K562 (cell line): ENCODE measurements at regions not wholly inside any gene's neighbourhood (a gene's known extent, or its start where the extent isn't known, plus 50 kb on each side); places are given as distances from the start of the nearest gene placed in this dataset.

Experiments
- ATAC-seq: fragments of 200-7000 bp; cut with Tn5 transposase; 3 replicates; pipeline ENCODE4 v1.9.1; 2020; ENCODE audit warnings: moderate library complexity
- BruUV-seq: library from RNA; stranded (reverse); fragments of 400-500 nt; replicated peaks from 2 replicates; lab custom pipeline; 2021; lab: Mats Ljungman, UMichigan
- CTCF ChIA-PET: fragments of 300-600 bp; formaldehyde crosslinking; extraction: SDS; loops from one replicate; lab custom pipeline; 2021; ENCODE audit warnings: low intra/inter-chr PET ratio; lab: Yijun Ruan, JAX
- POLR2A ChIA-PET: fragments of 300-600, 350-650 bp; sonication (Branson Sonifier 250); formaldehyde crosslinking; extraction: SDS; loops from one replicate; lab custom pipeline; 2021; ENCODE audit warnings: antibody characterized with exemption, inconsistent platforms; lab: Yijun Ruan, JAX
- DNase-seq, 4 experiments: peaks; one replicate each; pipeline versions ENCODE4 v3.0.0 to v3.0.0-alpha.2; 2011 to 2018; ENCODE audit warnings: low spot score in 3 of 4, mixed read lengths in 3 of 4; ENCODE audit errors: extremely low read depth in 1 of 4
- FAIRE-seq: peaks from 2 replicates; lab custom pipeline; 2011; peaks lifted over from hg19 to GRCh38; lab: Jason Lieb, UNC
- H2AFZ ChIP-seq: 2 replicates; pipeline ENCODE4 v1.6.0; 2011; ENCODE audit warnings: low read depth, low read length, control low read depth, inconsistent platforms
- H3K27ac ChIP-seq: fragments of 200-600 bp; 3 replicates; pipeline ENCODE4 v1.8.0; 2011; ENCODE audit warnings: low read depth, mild to moderate bottlenecking, control low read depth, inconsistent platforms, low read length, moderate library complexity, mixed read lengths; ENCODE audit errors: extremely low read depth
- H3K27me3 ChIP-seq, 2 experiments: fragments of 300-600 bp in 1 of 2; 2 replicates in 1 of 2; 3 replicates in 1 of 2; pipeline versions ENCODE4 v1.6.0 to v1.8.0; 2011; ENCODE audit warnings: inconsistent platforms in 2 of 2, low read length in 2 of 2, mild to moderate bottlenecking in 1 of 2, mixed read lengths in 1 of 2, moderate library complexity in 1 of 2; ENCODE audit not compliant: control insufficient read depth in 2 of 2, insufficient read depth in 2 of 2
- H3K36me3 ChIP-seq: fragments of 300-600 bp; 3 replicates; pipeline ENCODE4 v1.8.0; 2011; ENCODE audit warnings: mild to moderate bottlenecking, low read length, inconsistent platforms; ENCODE audit not compliant: control insufficient read depth, insufficient read depth
- H3K4me1 ChIP-seq, 2 experiments: fragments of 200-600 bp in 1 of 2; replicated peaks in 1 of 2; 2 replicates in 1 of 2; 3 replicates in 1 of 2; pipeline versions ENCODE4 v1.5.1 to v1.8.0; 2011; ENCODE audit warnings: inconsistent platforms in 2 of 2, low read length in 2 of 2, mild to moderate bottlenecking in 1 of 2, mixed read lengths in 1 of 2, moderate library complexity in 1 of 2; ENCODE audit not compliant: control insufficient read depth in 2 of 2, insufficient read depth in 2 of 2
- H3K4me2 ChIP-seq: 2 replicates; pipeline ENCODE4 v1.6.1; 2011; ENCODE audit warnings: low read length, control low read depth, inconsistent platforms, mixed read lengths; ENCODE audit not compliant: insufficient read depth
- H3K4me3 ChIP-seq: fragments of 200-600 bp; sonication (generic), shearing (Covaris generic); 2 replicates; pipeline ENCODE4 v1.5.1; 2016; ENCODE audit warnings: control low read depth, inconsistent platforms
- H3K79me2 ChIP-seq: fragments of 200-600 bp; 3 replicates; pipeline ENCODE4 v1.8.0; 2011; ENCODE audit warnings: low read length, inconsistent platforms; ENCODE audit not compliant: control insufficient read depth, insufficient read depth
- H3K9ac ChIP-seq, 2 experiments: 2 replicates each; pipeline versions ENCODE4 v1.6.0 to v1.6.1; 2011; ENCODE audit warnings: low read depth in 2 of 2, low read length in 2 of 2, control low read depth in 1 of 2, inconsistent platforms in 1 of 2, mild to moderate bottlenecking in 1 of 2, mixed read lengths in 1 of 2; ENCODE audit not compliant: insufficient read depth in 1 of 2
- H3K9me1 ChIP-seq: one replicate; pipeline ENCODE4 v1.6.0; 2011; ENCODE audit warnings: inconsistent platforms, mild to moderate bottlenecking, low read length, moderate library complexity; ENCODE audit not compliant: control insufficient read depth, insufficient read depth
- H3K9me3 ChIP-seq: replicated peaks from 2 replicates; pipeline ENCODE4 v1.5.1; 2011; ENCODE audit warnings: low read depth, low read length, inconsistent platforms; ENCODE audit not compliant: control insufficient read depth, insufficient read depth
- H4K20me1 ChIP-seq: replicated peaks from 2 replicates; pipeline ENCODE4 v1.6.1; 2011; ENCODE audit warnings: low read length, inconsistent platforms, mixed read lengths; ENCODE audit not compliant: control insufficient read depth, insufficient read depth
- BCLAF1 ChIP-seq, 2 experiments: fragments of 450-650 bp in 1 of 2; IDR thresholded peaks; 2 replicates each; pipeline ENCODE4 v1.6.1; 2011 to 2017; ENCODE audit warnings: low read depth in 2 of 2, antibody characterized with exemption in 1 of 2, borderline replicate concordance in 1 of 2, low read length in 1 of 2, mild to moderate bottlenecking in 1 of 2, mixed read lengths in 1 of 2; ENCODE audit not compliant: control insufficient read depth in 1 of 2
- BRF1 ChIP-seq: IDR thresholded peaks from 3 replicates; pipeline ENCODE4 v1.6.1; 2011; ENCODE audit warnings: borderline replicate concordance, mild to moderate bottlenecking; ENCODE audit not compliant: insufficient read length; ENCODE audit errors: extremely low read depth
- GTF2B ChIP-seq: IDR thresholded peaks from 2 replicates; pipeline ENCODE4 v1.6.1; 2011; ENCODE audit not compliant: insufficient read length; ENCODE audit errors: extremely low read depth
- JUN ChIP-seq, 2 experiments: sonication (generic) in 1 of 2; formaldehyde crosslinking in 1 of 2; IDR thresholded peaks; 2 replicates each; pipeline versions ENCODE4 v1.6.1 to v1.8.0; 2012 to 2022; ENCODE audit warnings: borderline replicate concordance in 2 of 2, mild to moderate bottlenecking in 2 of 2, improper control_type of control experiment in 1 of 2, low read depth in 1 of 2, low read length in 1 of 2, missing genetic modification reagents in 1 of 2
- MED1 ChIP-seq: sonication (generic); formaldehyde crosslinking; IDR thresholded peaks from 2 replicates; pipeline ENCODE4 v1.8.1; 2023; ENCODE audit warnings: missing genetic modification reagents, borderline replicate concordance
- POLR3G ChIP-seq: IDR thresholded peaks from 2 replicates; pipeline ENCODE4 v1.6.1; 2011; ENCODE audit not compliant: insufficient read length, insufficient replicate concordance; ENCODE audit errors: extremely low read depth
- RFX1 ChIP-seq: fragments of 450-650 bp; IDR thresholded peaks from 2 replicates; pipeline ENCODE4 v1.6.1; 2016; ENCODE audit warnings: mild to moderate bottlenecking, moderate library complexity
- RNF2 ChIP-seq: sonication (generic); IDR thresholded peaks from 2 replicates; pipeline ENCODE4 v1.6.1; 2016
- SAFB2 ChIP-seq: fragments of 200-400 bp; formaldehyde crosslinking; IDR thresholded peaks from 2 replicates; pipeline ENCODE4 v1.6.1; 2018; ENCODE audit warnings: borderline replicate concordance, low read length, low read depth, moderate library complexity; ENCODE audit not compliant: severe bottlenecking
- SMARCA5 ChIP-seq: fragments of 450-650 bp; IDR thresholded peaks from 2 replicates; pipeline ENCODE4 v1.6.1; 2016
- TCF15 ChIP-seq: fragments of 250-450 bp; sonication (Bioruptor Pico); IDR thresholded peaks from 2 replicates; pipeline ENCODE4 v1.8.0; 2022; ENCODE audit warnings: moderate library complexity, mild to moderate bottlenecking, inconsistent platforms
- ZNF263 ChIP-seq: sonication (generic); formaldehyde crosslinking; IDR thresholded peaks from 2 replicates; pipeline ENCODE4 v1.8.0; 2022; ENCODE audit warnings: mild to moderate bottlenecking, missing genetic modification reagents, borderline replicate concordance
- ZNF583 ChIP-seq: fragments of 250-450 bp; sonication (Bioruptor Pico); IDR thresholded peaks from 2 replicates; pipeline ENCODE4 v1.4.0; 2020
- WGBS: fragments of 100-300 bp; shearing (Covaris generic); methylation state at CpG from one replicate; pipeline ENCODE4 v1.1.6; 2016; ENCODE audit warnings: low coverage, mixed read lengths; ENCODE audit not compliant: insufficient coverage; ENCODE audit errors: missing lambda C conversion rate; 5-methylcytosine and 5-hydroxymethylcytosine counted together
- in situ Hi-C: fragments of 300-500 bp; cut with MboI; formaldehyde crosslinking; loops from 4 replicates; pipeline ENCODE4 v1.15.0; 2018; ENCODE audit warnings: inconsistent platforms, mixed read lengths
- intact Hi-C: fragments of 100-400 bp; cut with micrococcal nuclease; formaldehyde crosslinking; loops from 2 replicates; pipeline ENCODE4 v1.14.2; 2022

- CTCF ChIA-PET, result interaction anchor here (0.6 kb wide), 1 partner anchor 906 kb away, joined by 3 read pairs; no protein-coding TSS in a partner anchor
- DNase-seq (no peak), FAIRE-seq (no peak), ATAC-seq (no peak)
- Histone ChIP-seq H3K9ac (no peak overlapping the region), H3K27me3 (no peaks in the 10 kb centered on the region), H2AFZ (no peak overlapping the region), H3K4me3 (no peak overlapping the region), H3K9me1 (no peaks in the 10 kb centered on the region), H3K36me3 (no peaks in the 10 kb centered on the region), H3K27ac (no peak overlapping the region), H3K79me2 (no peaks in the 10 kb centered on the region), H3K4me2 (no peak overlapping the region), H4K20me1 (no peaks in the 10 kb centered on the region), H3K4me1 (no peaks in the 10 kb centered on the region), H3K9me3 (no peaks in the 10 kb centered on the region)
- POLR2A ChIA-PET, result no interaction called here
- in situ Hi-C loops (no loop called here), intact Hi-C loops (no loop called here)
- no TSS peak for BruUV-seq
- TF ChIP-seq ZNF583 (CRISPR knock-in tag) (no peak), POLR3G (no peak), SAFB2 (no peak), RNF2 (no peak), GTF2B (no peak), TCF15 (CRISPR knock-in tag) (no peak), MED1 (CRISPR knock-in tag) (no peak), SMARCA5 (no peak), JUN (IDR thresholded peaks at IDR 0.05; ENCODE audit: borderline replicate concordance, low read depth, low read length) (no peak), JUN (CRISPR knock-in tag; IDR thresholded peaks at IDR 0.05; ENCODE audit: borderline replicate concordance) (no peak), BCLAF1 (IDR thresholded peaks at IDR 0.05; ENCODE audit: borderline replicate concordance in 1 of 2, control insufficient read depth in 1 of 2, low read depth in 2 of 2, low read length in 1 of 2) (no peak), RFX1 (no peak), ZNF263 (no peak), BRF1 (no peak)
- 4% methylated on average over 2 of the region's 2 CpGs for WGBS
Observed at GRCh38 chr3:74268753-74269152, 345.7 kb downstream of the CNTN3 start.
